Endothelial cell of umbilical vein (primary cell): ENCODE measurements at regions not wholly inside any gene's neighbourhood (a gene's known extent, or its start where the extent isn't known, plus 50 kb on each side); places are given as distances from the start of the nearest gene placed in this dataset.

ENCODE experiments used
- BruUV-seq: library from RNA; stranded (reverse); fragments of 400-500 nt; replicated peaks from 2 replicates; lab custom pipeline; 2021; lab: Mats Ljungman, UMichigan
- CTCF ChIA-PET: fragments of 300-600, 350-600 bp; sonication (Branson Sonifier 250); formaldehyde crosslinking; loops from one replicate; lab custom pipeline; 2021; ENCODE audit warnings: antibody characterized with exemption, inconsistent platforms; lab: Charles Lee
- POLR2A ChIA-PET: fragments of 300-600, 350-600 bp; sonication (Branson Sonifier 250); formaldehyde crosslinking; loops from one replicate; lab custom pipeline; 2021; ENCODE audit warnings: antibody characterized with exemption, inconsistent platforms; lab: Charles Lee
- DNase-seq: peaks from one replicate; pipeline ENCODE4 v3.0.0-alpha.2; 2011; ENCODE audit warnings: low read depth, low spot score
- FAIRE-seq: peaks from 2 replicates; lab custom pipeline; 2011; peaks lifted over from hg19 to GRCh38; lab: Jason Lieb, UNC
- H2AFZ ChIP-seq: 2 replicates; pipeline ENCODE4 v1.6.0; 2012; ENCODE audit warnings: low read depth, low read length, control low read depth, inconsistent platforms
- H3K27ac ChIP-seq: 2 replicates; pipeline ENCODE4 v1.5.1; 2011; ENCODE audit warnings: low read depth, mild to moderate bottlenecking, control low read depth, low read length, moderate library complexity; ENCODE audit not compliant: insufficient read depth
- H3K27me3 ChIP-seq, 2 experiments: 2 replicates each; pipeline versions ENCODE4 v1.6.0 to v1.6.1; 2011; ENCODE audit warnings: low read length in 2 of 2, mixed read lengths in 1 of 2; ENCODE audit not compliant: control insufficient read depth in 2 of 2, insufficient read depth in 2 of 2
- H3K36me3 ChIP-seq, 2 experiments: 2 replicates in 1 of 2; 3 replicates in 1 of 2; pipeline ENCODE4 v1.5.1; 2011; ENCODE audit warnings: low read length in 2 of 2, mild to moderate bottlenecking in 1 of 2, moderate library complexity in 1 of 2; ENCODE audit not compliant: control insufficient read depth in 2 of 2, insufficient read depth in 2 of 2; ENCODE audit errors: extremely low read depth in 1 of 2
- H3K4me1 ChIP-seq: 3 replicates; pipeline ENCODE4 v1.5.1; 2011; ENCODE audit warnings: mild to moderate bottlenecking, low read length; ENCODE audit not compliant: control insufficient read depth, insufficient read depth; ENCODE audit errors: extremely low read depth
- H3K4me2 ChIP-seq: 2 replicates; pipeline ENCODE4 v1.6.1; 2011; ENCODE audit warnings: low read length, control low read depth, mixed read lengths; ENCODE audit not compliant: insufficient read depth
- H3K4me3 ChIP-seq, 3 experiments: fragments of 200-600 bp in 1 of 3; sonication (generic), shearing (Covaris generic) in 1 of 3; replicated peaks in 1 of 3; 2 replicates each; pipeline ENCODE4 v1.5.1; 2011 to 2016; ENCODE audit warnings: control low read depth in 3 of 3, low read length in 3 of 3, mild to moderate bottlenecking in 2 of 3, inconsistent platforms in 1 of 3, low read depth in 1 of 3, moderate library complexity in 1 of 3; ENCODE audit not compliant: insufficient read depth in 1 of 3
- H3K79me2 ChIP-seq: 2 replicates; pipeline ENCODE4 v1.6.0; 2012; ENCODE audit warnings: low read length, inconsistent platforms; ENCODE audit not compliant: control insufficient read depth, insufficient read depth
- H3K9ac ChIP-seq: replicated peaks from 2 replicates; pipeline ENCODE3; 2011; ENCODE audit warnings: low read length, control low read depth; ENCODE audit not compliant: insufficient read depth; ENCODE audit errors: extremely low read depth
- H3K9me1 ChIP-seq: replicated peaks from 3 replicates; pipeline ENCODE4 v1.6.0; 2011; ENCODE audit warnings: mild to moderate bottlenecking, low read length; ENCODE audit not compliant: control insufficient read depth, insufficient read depth; ENCODE audit errors: extremely low read depth
- H3K9me3 ChIP-seq: replicated peaks from 2 replicates; pipeline ENCODE4 v1.5.1; 2012; ENCODE audit warnings: low read length, inconsistent platforms; ENCODE audit not compliant: control insufficient read depth, insufficient read depth
- H4K20me1 ChIP-seq: replicated peaks from 2 replicates; pipeline ENCODE3; 2011; ENCODE audit warnings: mild to moderate bottlenecking, low read length; ENCODE audit not compliant: control insufficient read depth, insufficient read depth; ENCODE audit errors: extremely low read depth
- EZH2 ChIP-seq: IDR thresholded peaks from 2 replicates; pipeline ENCODE4 v1.6.1; 2012; ENCODE audit warnings: borderline replicate concordance, low read depth, mild to moderate bottlenecking, moderate library complexity, low read length, inconsistent platforms; ENCODE audit not compliant: severe bottlenecking
- FOS ChIP-seq: IDR thresholded peaks from 2 replicates; pipeline ENCODE4 v1.6.1; 2011; ENCODE audit warnings: mild to moderate bottlenecking, low read length, moderate library complexity, borderline replicate concordance; ENCODE audit not compliant: insufficient read depth
- GATA2 ChIP-seq: IDR thresholded peaks from 2 replicates; pipeline ENCODE4 v1.7.0; 2011; ENCODE audit warnings: low read depth, mild to moderate bottlenecking, moderate library complexity, mixed read lengths, low read length; ENCODE audit not compliant: insufficient read length, insufficient read depth
- JUN ChIP-seq: IDR thresholded peaks from 2 replicates; pipeline ENCODE4 v1.6.1; 2011; ENCODE audit warnings: borderline replicate concordance, low read depth; ENCODE audit not compliant: insufficient read length, insufficient read depth
- MAX ChIP-seq: IDR thresholded peaks from 2 replicates; pipeline ENCODE4 v1.6.1; 2011; ENCODE audit not compliant: insufficient read depth, insufficient read length
- MYC ChIP-seq: IDR thresholded peaks from one replicate; pipeline ENCODE4 v1.6.1; 2011; ENCODE audit warnings: mild to moderate bottlenecking, low read depth, low read length
- POLR2A ChIP-seq: IDR thresholded peaks from 2 replicates; pipeline ENCODE4 v1.6.1; 2012; ENCODE audit warnings: low read depth, mild to moderate bottlenecking, control low read depth, low read length
- POLR2AphosphoS5 ChIP-seq: IDR thresholded peaks from 2 replicates; pipeline ENCODE4 v1.6.1; 2012; ENCODE audit warnings: low read depth, mild to moderate bottlenecking, control low read depth, low read length, moderate library complexity; ENCODE audit not compliant: insufficient read depth
- dilution Hi-C: fragments of 300-500 bp; cut with MboI; formaldehyde crosslinking; loops from one replicate; pipeline ENCODE4 v1.15.0; 2019; ENCODE audit warnings: low sequenced_read_pairs; ENCODE audit not compliant: extremely low pct_ligation_motif_present
- intact Hi-C: fragments of 100-400 bp; cut with micrococcal nuclease; formaldehyde crosslinking; loops from one replicate; pipeline ENCODE4 v1.10.0; 2022
- TF ChIP-seq, protein P1 (sequence below), 2 donors: IDR thresholded peaks; 1 replicate in 1 of 2; 2 replicates in 1 of 2; pipeline ENCODE4 v1.5.1; 2011; ENCODE audit warnings: low read length in 2 of 2, mild to moderate bottlenecking in 2 of 2, moderate library complexity in 2 of 2, control low read depth in 1 of 2, inconsistent platforms in 1 of 2, low read depth in 1 of 2; ENCODE audit not compliant: insufficient read depth in 1 of 2; ENCODE audit errors: extremely low read depth in 1 of 2

DNA sequence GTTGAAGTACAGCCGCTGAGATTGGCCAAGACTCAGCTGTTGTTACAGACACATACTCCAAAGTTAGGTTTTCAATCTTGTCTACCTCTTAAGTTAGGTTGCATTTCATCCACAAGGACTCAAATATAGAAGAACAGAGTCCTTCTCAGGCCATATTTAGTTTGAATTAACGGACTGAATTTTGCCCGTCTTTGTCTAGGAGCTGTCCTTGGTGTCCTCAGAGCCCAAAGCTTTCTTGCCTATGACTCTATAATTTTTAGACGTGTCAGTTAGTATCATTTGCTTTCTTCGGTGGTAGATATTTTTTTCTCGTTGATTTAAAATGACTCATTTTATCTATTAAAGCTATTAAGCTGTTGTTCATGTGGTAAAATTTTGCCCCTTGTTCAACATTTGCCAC is 403.2 kb downstream of the HS3ST3B1 start:
- Histone ChIP-seq H4K20me1 (no peaks in the 10 kb centered on the region), H3K27ac (no peak overlapping the region), H3K4me1 (no peaks in the 10 kb centered on the region), H3K9ac (no peak overlapping the region), H3K4me2 (no peak overlapping the region), H3K4me3 (no peak overlapping the region), H2AFZ (no peak overlapping the region), H3K9me1 (no peaks in the 10 kb centered on the region), H3K27me3 (no peaks in the 10 kb centered on the region), H3K36me3 (no peaks in the 10 kb centered on the region), H3K9me3 (peaks cover 5% of the 10 kb centered on the region), H3K79me2 (no peaks in the 10 kb centered on the region)
- intact Hi-C loops = no loop called here
- POLR2A ChIA-PET = no interaction called here
- BruUV-seq = no TSS peak
- FAIRE-seq (no peak), DNase-seq (no peak)
- dilution Hi-C loops = no loop called here
- CTCF ChIA-PET = no interaction called here
- no peak for TF ChIP-seq MYC
- no peak for TF ChIP-seq JUN
- no peak for TF ChIP-seq POLR2A
- TF ChIP-seq, protein P1, sequence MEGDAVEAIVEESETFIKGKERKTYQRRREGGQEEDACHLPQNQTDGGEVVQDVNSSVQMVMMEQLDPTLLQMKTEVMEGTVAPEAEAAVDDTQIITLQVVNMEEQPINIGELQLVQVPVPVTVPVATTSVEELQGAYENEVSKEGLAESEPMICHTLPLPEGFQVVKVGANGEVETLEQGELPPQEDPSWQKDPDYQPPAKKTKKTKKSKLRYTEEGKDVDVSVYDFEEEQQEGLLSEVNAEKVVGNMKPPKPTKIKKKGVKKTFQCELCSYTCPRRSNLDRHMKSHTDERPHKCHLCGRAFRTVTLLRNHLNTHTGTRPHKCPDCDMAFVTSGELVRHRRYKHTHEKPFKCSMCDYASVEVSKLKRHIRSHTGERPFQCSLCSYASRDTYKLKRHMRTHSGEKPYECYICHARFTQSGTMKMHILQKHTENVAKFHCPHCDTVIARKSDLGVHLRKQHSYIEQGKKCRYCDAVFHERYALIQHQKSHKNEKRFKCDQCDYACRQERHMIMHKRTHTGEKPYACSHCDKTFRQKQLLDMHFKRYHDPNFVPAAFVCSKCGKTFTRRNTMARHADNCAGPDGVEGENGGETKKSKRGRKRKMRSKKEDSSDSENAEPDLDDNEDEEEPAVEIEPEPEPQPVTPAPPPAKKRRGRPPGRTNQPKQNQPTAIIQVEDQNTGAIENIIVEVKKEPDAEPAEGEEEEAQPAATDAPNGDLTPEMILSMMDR (IDR thresholded peaks at IDR 0.05; ENCODE audit: extremely low read depth in 1 of 2, insufficient read depth in 1 of 2, low read depth in 1 of 2, low read length in 2 of 2) = no peak
- no peak for TF ChIP-seq POLR2AphosphoS5
- TF ChIP-seq FOS = no peak
- TF ChIP-seq GATA2 = no peak
- TF ChIP-seq MAX = no peak
- no peak for TF ChIP-seq EZH2
